HT1080 (cell line): ENCODE measurements at regions not wholly inside any gene's neighbourhood (a gene's known extent, or its start where the extent isn't known, plus 50 kb on each side); places are given as distances from the start of the nearest gene placed in this dataset.

Experiments
- DNase-seq: peaks from one replicate; pipeline ENCODE4 v3.0.0-alpha.2; 2015; ENCODE audit warnings: low read depth

GRCh38 chr13:81697826-81698225 lies 1356.9 kb upstream of the SPRY2 start:
- DNase-seq, result no peak

GRCh38 chr13:81686877-81687276 lies 1346.0 kb upstream of the SPRY2 start:
- peak; percentile 9 for DNase-seq

GRCh38 chr13:81683521-81683920 lies 1342.6 kb upstream of the SPRY2 start:
- no peak for DNase-seq

GRCh38 chr13:81682081-81682630 lies 1341.2 kb upstream of the SPRY2 start:
- no peak for DNase-seq

GRCh38 chr13:81677857-81678256 lies 1336.9 kb upstream of the SPRY2 start:
- DNase-seq, result no peak

GRCh38 chr13:81676008-81676407 lies 1335.1 kb upstream of the SPRY2 start:
- no peak for DNase-seq

GRCh38 chr13:81671064-81671463 lies 1330.1 kb upstream of the SPRY2 start:
- no peak for DNase-seq

GRCh38 chr13:81670048-81670447 lies 1329.1 kb upstream of the SPRY2 start:
- DNase-seq, result no peak

GRCh38 chr13:81664872-81665271 lies 1323.9 kb upstream of the SPRY2 start:
- DNase-seq, result no peak

GRCh38 chr13:81659984-81660383 lies 1319.1 kb upstream of the SPRY2 start:
- no peak for DNase-seq

- no peak for DNase-seq
Observed at GRCh38 chr13:81658598-81659370, 1317.9 kb upstream of the SPRY2 start.

- peak; percentile 40 for DNase-seq
Observed at GRCh38 chr13:81639984-81640582, 1299.2 kb upstream of the SPRY2 start.

- DNase-seq, result no peak
Observed at GRCh38 chr13:81637457-81637856, 1296.5 kb upstream of the SPRY2 start.

- DNase-seq, result no peak
Observed at GRCh38 chr13:81636120-81636519, 1295.2 kb upstream of the SPRY2 start.

GRCh38 chr13:81615031-81615430 lies 1274.1 kb upstream of the SPRY2 start:
- DNase-seq, result no peak

GRCh38 chr13:81610644-81611043 lies 1269.7 kb upstream of the SPRY2 start:
- DNase-seq, result no peak

GRCh38 chr13:81609335-81609734 lies 1268.4 kb upstream of the SPRY2 start:
- DNase-seq, result no peak

- no peak for DNase-seq
Observed at GRCh38 chr13:81606074-81606473, 1265.1 kb upstream of the SPRY2 start.

- no peak for DNase-seq
Observed at GRCh38 chr13:81602241-81602640, 1261.3 kb upstream of the SPRY2 start.

- DNase-seq, result no peak
Observed at GRCh38 chr13:81597101-81597500, 1256.2 kb upstream of the SPRY2 start.

GRCh38 chr13:81596224-81596753 lies 1255.4 kb upstream of the SPRY2 start:
- no peak for DNase-seq

GRCh38 chr13:81591528-81592220 lies 1250.7 kb upstream of the SPRY2 start:
- no peak for DNase-seq
